IPS-NIHi11 (cell line): ENCODE measurements at regions not wholly inside any gene's neighbourhood (a gene's known extent, or its start where the extent isn't known, plus 50 kb on each side); places are given as distances from the start of the nearest gene placed in this dataset.
A peak's percentile ranks its signal among the peaks of the same experiment; 100 is the strongest.
"Not testable (repeated sequence)": the region's sequence is repeated elsewhere in the genome, so short reads cannot be mapped to it uniquely, and the experiment has no call there.

Source experiments
- DNase-seq: peaks from one replicate; pipeline ENCODE4 v3.0.0; 2012; ENCODE audit warnings: mixed read lengths, low spot score

DNA sequence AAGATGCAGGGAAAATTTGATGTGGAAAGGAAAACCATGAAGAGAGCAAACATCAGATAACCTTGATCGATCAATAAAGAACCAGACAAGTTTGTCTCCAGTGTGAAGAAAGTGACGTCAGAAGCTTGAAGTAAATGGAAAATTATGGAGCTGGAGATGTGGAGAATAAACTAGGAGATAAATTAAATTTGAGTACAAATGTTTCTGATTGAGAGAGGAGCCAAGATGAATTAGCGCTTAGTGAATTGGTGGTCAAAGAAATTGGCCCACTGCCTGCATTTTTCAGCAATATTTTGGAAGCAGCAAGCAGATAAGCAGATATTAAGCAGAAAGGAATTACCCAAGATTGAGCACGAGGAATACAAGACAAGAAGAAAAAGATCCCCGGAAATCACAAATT is 567.3 kb upstream of the ZNF385D start:
- DNase-seq: no peak

DNA sequence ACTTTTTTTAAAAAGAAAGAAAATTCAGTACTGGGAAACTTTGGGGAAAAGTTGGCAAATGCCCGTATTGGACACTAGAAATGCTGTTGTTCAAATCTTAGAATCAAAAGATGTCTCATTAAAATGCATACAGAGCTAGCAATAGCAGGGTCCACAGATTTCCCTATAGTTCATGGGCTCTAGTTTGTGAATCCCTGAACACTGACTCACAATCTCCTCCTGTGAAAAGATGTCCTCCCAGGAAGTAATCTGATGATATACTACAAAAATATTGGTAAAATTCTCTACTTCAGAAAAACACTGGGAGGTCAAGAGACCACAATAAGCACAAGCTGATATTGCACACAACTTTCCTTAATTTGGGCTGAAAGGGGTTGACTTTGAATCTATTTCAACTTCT is 568.4 kb upstream of the ZNF385D start:
- no peak for DNase-seq

DNA sequence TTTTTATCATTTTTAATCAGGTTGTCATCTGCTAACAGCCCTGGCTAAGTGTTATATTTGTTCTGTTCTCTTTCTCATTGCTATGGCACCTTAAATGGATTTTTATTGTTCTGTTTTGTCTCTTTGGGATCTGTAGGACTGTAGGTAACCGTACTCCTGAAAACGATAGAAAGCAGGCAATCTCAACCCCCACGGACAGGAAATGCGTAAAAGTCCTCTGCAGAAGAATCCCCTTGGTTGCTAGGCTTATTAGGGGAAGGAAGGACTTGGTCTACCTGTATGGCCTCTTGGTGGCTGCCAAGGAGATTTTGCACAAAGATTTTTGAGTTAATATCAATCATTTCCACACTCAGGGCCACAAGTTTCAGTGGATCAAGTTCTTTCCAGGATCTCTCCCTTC is 571.9 kb upstream of the ZNF385D start:
- peak; percentile 9 for DNase-seq

DNA sequence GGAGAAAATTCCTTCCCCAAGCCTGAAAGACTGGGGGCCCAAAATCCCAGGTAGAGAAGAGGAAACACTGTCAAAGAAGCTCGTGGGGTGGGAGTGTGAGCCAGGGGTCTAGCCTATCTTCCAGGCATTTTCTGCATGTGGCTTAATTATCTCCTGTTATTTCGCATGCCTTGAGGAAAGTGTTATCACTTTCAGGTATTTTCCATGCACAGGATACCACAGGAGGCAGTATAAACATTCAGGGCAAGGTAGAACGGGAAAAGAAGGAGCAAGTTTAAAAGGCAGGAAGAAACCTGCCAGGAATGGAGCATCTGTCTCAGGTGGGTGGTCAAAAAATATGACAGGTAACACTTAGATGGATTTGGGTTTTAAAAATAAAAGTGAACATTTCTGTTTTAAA is 575.3 kb upstream of the ZNF385D start:
- no peak for DNase-seq

DNA sequence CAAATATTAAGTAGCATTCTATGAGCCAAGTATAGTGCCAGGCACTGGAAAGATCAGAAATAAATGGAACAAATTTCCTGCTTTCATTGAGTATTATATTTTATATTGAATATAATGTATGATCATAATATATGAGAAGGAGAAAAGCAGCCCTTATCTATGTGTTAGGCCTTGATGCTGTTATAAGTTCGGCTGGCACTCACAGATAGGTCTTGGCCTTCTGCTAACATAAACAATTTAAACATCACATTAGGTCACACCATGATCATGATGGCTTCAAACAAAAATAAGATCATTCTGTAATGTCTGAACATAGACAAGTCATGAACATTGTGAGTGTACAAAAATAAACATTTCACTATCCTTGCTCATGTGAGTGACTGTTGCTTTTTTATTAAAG is 584.0 kb upstream of the ZNF385D start:
- DNase-seq: no peak

DNA sequence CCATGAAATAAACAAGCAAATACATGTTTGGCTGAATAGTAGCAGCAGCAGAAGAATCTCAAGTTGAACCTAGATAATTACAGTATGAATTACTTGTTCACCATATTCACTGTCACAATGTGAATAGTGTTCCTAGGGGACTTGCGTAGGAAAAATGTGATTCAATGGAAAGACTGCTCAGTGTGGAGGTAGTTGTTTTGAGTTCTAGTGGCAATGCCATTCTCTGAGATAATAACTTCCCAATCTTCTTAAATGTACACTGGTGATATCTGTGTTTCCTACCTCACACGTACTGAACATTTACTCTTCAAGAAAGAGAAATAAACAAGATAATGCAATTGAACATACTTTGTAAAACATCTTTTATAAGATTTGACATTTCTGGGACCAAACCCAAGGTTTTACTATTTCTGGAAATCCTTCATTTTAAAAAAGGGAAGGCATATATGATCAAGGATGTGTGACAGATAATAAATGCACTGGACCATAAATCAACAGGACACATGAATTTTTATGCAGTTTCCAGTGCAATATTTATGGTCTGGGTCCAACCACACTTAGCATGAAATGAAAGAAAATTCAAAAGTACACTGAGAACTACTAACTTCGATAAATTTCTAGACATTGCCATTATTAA is 598.3 kb upstream of the ZNF385D start:
- DNase-seq: no peak

DNA sequence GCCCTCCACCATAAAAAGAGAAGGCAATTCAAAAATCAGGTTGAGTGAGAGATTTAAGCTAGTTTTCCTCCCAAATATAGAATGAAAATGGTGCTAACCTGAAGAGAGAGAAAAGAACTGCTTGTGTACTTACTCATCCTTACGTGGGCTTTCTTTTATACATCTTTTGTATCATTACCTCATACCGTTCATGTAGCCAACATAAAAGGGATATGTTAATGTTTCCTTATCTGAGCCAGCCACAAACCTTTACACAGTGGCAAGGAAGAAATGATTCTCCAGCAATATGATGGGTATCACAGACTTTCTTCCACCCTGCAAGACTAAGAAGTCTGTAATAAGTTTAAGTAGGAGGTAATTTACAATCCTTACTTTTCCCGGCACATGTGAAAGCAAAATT is 600.8 kb upstream of the ZNF385D start:
- DNase-seq: no peak

DNA sequence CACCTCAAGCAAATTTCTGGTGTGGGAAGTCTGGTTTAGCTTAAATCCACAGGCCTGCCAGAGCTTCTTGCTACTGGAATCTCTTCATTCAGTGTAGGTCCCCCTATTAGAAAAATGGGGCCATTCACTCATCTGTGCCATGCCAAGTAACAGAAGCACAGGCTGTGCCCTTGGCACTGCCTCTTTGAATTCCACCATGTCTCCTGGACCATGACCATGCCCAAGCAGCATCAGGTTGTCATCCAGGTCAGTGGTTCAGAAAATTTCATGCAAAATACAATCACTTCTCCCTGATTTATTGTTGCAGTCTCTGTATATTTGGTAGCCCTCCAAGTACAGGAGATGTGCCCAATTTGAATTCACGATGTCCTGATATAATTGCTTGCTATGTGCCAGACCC is 602.1 kb upstream of the ZNF385D start:
- DNase-seq: no peak

DNA sequence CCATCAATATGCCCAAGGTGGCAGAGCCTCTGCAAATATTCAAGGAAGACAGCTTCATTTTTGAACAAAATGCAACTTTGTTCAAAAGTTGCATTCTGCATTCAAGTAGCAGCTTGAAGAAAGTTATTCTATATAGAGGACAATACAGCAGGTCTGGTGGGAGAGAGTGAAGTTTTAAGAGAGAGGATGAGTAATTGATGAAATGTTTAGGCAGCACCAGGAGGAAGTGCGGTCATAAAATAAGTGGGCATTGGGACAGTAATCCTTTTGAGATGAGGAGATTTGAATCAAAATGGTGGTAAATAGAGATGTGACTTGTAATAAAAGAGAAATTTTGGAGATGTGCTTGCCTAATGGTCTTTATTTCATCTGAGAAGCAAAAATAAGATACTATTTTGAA is 607.3 kb upstream of the ZNF385D start:
- no peak for DNase-seq

DNA sequence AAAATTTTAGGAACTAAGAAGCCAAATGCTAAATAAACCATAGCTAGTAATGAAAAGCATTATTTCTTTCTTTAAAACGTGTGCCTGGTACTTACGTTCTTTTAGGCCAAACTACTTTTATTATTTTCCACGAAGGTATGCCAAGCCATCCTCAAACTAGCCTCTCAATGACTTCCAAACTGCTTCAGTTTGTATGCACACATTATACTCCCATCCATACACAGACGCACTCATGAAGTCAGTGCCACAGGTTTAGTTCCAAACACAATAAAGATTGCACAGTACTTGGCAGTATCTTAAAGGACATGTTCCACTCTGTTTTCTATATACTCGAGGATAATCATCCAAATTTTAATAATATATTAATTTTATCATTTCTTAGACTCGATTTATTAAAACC is 609.2 kb upstream of the ZNF385D start:
- DNase-seq: no peak

DNA sequence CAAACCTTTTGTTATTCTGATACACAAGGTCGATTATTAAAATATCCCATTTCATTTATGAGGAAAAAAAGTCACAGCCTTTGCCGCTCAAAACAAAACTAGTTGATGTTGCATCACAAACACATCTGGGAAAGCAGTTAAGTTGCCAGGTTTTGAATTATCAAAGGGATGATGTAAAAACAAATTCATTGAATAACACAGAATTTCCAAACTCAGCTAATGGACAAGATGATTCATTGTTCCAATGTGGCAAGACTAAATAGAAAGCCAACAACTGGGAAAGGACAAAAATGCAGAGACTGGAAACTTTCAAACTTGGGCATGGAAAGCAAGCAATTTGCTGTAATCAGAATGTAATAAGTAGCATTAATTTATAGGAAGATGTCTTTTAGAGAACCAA is 610.0 kb upstream of the ZNF385D start:
- DNase-seq: no peak

DNA sequence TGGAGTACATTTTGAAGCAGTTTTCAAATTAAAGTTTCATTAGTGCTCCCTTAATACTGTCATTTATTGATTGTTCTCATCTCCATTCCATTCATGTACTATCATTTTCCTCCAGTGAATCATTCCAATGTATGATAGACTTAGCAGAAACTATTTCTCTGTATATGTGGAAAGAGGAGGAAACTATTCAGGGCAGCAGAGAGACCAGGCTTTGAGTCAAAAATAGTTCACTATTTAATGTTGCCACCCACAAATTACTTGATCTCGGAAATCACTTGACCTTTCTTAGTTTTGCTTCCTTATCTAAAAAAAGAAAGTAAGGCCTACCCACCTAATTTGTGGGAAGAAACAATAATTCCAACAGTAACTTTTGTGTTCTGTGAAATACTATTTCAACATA is 610.5 kb upstream of the ZNF385D start:
- no peak for DNase-seq

DNA sequence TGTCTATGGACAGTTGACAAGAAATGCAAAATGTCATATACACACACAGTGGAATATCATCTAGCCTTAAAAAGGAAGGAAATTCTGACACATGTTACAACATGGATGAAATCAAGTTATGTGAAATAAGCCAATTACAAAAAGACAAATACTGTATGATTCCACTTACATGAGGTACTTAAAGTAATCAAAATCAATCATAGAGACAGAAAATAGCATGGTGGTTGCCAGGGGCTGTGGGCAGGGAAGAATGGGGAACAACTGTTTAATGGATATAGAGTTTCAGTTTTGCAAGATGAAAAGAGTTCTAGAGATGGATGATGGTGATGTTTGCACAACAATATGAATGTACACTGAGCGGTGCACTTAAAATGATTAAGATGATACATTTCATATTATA is 613.8 kb upstream of the ZNF385D start:
- DNase-seq: no peak

DNA sequence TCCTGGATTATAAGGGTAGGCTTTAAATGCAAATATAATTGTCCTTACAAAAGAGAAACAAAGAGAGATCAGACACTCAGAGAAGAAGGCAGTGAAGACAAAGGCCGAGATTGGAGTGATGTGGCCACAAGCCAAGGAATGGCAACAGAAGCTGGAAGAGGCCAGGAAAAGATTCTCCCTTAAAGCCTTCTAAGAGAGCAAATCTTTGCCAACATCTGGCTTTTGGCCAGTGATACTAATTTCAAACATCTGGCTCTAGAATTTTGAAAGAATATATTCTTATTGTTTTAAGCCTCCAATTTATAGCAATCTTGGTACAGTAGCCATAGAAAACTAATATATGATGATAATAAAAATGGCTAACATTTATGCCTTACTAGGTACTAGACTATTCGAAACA is 615.8 kb upstream of the ZNF385D start:
- no peak for DNase-seq

DNA sequence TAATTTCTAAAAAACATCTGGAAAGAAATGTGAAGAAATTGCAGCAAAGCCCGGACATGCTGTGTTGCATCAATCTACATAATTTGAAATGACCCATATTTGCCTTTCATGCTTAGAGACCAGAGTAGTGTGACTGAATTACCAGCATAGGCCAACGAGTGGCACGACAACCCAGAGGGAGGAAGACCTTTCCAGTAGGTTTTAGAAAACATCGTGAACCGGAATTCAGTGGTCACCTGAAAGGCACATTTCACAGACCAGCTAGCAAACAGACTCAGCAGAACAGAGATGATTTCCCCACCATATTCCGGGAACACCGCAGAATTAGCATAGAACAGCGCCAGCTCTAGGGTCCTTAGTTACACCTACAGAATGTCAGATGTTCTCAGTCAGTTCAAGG is 620.0 kb upstream of the ZNF385D start:
- no peak for DNase-seq

DNA sequence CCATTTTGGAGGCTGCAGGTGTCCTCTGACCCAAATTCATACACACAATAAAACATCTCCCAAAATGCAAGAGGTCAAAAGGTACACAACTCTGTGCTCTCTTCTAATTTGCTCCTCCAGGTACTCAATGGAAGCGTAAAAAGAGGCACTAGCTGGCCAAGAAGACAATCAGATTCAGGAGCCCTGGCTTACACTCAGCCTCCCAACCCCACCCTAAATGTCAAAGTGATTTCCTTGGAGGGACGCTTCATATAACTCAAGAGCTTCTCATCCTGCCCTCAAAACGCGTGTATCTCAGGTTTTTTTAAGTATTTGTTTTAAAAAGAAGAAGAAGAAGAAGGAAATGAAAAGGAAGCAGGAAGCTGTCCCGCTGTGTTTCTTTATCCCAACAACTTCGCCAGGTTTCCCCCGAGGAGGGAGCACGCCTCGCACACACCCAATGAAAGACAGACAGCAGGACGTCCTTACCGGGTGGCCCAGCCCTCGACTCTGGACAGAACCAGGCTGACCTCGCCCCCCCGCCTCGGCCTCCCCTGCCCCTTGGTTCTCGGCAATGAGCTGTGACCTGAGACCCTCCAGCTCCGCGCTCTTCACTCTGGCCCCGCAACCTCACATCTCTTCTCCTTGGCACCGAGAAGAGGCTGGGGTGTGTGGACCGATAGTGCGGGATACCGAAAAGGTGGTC is 620.7 kb upstream of the ZNF385D start:
- peak; percentile 15 for DNase-seq

DNA sequence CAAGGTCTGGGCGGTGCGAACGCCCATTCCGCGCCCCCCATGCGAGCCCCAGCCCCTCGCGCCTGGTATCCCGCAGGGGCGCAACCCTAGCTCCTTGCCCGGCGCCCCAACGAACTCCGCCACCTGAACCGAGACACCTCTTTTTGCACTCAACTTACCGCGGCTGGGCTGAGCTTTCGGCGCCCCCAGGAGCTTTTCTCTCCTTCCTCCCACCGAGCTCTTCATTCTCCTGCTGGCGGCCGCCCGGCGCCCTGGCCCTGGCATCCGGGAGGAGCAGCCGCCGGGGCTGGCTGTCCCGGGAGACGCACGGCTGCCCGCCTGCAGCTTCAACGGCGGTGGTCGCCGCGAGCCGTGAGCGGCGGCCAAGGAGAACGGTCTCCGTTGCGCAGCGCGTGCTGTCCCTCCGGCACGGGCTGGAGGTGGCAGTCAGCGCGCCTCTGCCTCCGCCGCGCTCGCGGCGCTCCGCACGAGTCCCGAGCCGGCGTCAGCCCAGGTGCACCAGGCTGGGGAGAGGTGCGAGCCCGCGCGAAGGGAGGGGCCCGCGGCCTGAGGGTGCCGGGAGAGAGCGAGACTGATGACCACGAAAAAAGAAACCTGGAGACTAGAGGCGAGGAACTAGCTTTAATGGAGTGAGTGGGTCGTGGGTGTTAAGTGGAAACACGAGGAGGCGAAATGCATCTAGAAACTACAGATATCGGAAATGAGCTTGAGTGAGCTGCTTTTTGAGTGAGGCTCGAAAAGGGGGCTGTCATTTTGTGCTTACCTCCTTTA is 621.5 kb upstream of the ZNF385D start:
- DNase-seq: peak; percentile 51

DNA sequence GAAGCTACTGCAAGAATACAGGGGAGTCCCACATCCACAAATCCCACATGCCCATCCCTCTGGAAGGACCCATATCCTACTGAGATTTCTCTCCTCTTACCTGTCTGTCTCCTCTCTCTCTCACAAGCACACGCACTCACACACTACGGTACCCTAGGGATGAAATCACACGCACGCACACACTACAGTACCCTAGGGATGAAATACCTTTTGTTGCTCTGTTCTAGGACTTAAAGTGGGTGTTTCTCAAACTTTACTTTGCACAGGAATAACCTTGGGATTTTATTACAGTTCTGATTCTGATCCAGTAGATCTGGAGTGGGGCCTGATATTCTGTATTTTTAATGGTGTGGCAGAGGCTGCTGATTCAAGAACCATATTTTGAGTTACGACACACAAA is 622.2 kb upstream of the ZNF385D start:
- DNase-seq: no peak

DNA sequence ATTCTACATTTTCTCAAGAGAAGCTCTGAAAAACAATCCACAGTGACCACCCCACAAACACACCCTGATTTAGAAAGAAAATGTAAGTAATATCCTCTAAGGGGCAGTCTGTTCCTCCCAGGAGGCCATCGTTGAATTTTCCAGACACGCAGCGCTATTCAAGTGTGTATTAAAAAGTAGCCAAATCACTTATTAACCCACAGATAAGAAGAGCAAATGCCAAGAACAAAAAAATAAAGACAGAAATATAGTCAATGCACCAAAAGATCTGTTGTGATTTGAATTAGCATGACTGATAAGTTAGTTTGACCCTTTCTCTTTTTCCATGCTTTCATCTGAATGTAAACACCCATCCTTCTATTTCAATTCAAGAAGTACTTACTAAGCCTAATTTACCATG is 622.8 kb upstream of the ZNF385D start:
- DNase-seq: no peak

DNA sequence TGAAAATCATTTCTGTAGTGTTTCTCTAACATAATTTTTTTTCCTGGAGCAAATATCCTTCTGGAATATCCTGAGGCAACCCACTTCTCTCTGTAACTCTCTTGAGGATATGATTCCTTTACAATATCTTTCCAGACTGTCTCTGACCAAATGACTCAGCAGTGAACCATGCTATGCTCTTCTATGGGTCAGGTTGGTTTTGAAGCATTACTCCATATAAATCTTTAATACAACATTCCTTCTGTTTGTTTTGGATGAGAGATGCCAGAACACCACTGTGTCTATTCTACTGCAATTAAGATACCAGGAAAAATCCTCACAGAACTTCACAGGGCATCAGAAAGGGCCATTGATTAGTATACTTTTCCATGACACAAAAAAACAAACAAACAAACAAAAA is 626.4 kb upstream of the ZNF385D start:
- no peak for DNase-seq

DNA sequence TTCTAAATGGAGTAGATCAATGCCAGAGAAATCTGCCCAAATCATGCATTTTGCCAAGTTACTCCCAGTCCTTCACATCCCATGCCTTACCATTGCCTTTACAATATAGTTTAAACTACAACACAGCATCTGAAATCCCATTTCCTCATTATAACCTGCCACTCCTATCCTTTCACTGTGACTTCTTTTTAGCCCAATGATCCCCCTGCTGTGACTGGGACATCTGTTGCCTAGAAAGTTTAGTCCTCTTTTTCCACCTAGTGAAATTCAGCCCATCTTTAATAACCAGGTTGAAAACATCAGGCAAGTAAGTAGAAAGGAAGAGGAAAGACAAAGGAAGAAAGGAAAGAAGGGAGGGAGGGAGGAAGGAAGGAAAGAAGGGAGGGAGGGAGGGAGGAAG is 627.9 kb upstream of the ZNF385D start:
- DNase-seq: no peak

DNA sequence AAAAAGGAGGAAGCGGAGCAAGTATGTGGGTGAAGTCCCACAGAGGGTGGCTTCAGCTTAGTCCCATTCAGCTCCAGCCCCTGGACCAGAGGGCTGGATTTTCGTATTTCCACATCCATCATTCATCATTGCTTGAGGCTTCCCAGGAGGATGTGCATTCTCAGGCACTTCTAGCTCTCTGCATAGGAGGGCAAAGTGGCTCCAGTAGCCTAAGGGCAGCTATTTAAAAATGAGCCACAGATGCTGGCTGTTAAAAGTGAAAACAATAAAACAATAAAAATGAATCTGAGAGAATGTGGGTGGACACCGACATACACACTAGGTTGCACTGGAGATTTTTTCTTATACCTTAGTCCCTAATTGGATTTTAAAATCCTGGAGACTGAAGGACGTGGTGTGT is 629.2 kb upstream of the ZNF385D start:
- no peak for DNase-seq

DNA sequence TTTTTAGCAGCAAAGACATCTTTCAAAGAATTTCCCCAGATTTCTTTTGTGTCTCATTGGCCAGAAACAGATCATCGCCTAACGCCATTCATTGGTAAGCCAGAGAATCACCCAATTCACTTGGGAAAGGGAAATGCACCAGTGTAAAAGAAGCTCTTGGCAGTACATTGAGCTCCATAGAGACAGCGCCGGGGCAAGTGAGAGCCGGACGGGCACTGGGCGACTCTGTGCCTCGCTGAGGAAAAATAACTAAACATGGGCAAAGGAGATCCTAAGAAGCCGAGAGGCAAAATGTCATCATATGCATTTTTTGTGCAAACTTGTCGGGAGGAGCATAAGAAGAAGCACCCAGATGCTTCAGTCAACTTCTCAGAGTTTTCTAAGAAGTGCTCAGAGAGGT is 630.6 kb upstream of the ZNF385D start:
- not testable (repeated sequence) for DNase-seq

DNA sequence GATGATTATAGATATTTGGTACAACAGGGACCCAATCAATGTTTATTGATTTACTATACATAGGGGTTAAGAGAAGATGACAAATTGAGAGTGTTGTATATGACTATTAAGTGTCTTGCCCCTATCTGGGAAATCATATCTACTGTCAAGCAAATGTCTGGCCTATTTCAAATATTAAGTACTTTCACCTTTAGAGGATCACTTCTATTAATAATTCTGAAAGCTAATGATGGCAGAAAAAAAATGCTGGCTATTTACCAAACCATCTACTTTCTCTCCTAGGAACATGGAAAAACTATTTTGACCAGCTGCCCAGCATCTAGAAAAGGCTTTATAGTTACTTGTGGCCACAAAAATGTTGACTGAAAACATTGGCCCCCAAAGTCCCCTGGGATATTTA is 632.3 kb upstream of the ZNF385D start:
- DNase-seq: no peak
